ENCODE measurements at regions not wholly inside any gene's neighbourhood (a gene's known extent, or its start where the extent isn't known, plus 50 kb on each side); places are given as distances from the start of the nearest gene placed in this dataset.

DNA sequence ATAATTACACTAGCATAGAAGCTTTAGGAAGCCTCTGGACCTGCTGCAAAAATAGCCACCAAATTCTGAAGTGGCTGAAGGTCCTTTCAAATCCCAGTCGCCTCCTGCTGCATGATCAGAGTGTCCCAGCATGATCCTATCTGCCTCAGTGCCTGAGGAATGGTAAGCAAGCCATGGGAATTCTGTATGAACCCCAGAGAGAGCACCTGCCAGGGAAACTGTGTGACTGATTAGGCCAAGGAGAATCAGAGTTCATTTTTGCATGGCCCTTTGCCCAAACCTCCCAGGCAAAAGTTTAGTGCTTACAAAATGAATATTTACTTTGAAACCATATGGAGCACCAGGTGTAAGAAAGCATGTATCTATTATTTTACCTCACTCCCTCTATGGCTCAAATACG is 221.4 kb downstream of the ARL4C start (continued):
- TF ChIP-seq, protein P1, sequence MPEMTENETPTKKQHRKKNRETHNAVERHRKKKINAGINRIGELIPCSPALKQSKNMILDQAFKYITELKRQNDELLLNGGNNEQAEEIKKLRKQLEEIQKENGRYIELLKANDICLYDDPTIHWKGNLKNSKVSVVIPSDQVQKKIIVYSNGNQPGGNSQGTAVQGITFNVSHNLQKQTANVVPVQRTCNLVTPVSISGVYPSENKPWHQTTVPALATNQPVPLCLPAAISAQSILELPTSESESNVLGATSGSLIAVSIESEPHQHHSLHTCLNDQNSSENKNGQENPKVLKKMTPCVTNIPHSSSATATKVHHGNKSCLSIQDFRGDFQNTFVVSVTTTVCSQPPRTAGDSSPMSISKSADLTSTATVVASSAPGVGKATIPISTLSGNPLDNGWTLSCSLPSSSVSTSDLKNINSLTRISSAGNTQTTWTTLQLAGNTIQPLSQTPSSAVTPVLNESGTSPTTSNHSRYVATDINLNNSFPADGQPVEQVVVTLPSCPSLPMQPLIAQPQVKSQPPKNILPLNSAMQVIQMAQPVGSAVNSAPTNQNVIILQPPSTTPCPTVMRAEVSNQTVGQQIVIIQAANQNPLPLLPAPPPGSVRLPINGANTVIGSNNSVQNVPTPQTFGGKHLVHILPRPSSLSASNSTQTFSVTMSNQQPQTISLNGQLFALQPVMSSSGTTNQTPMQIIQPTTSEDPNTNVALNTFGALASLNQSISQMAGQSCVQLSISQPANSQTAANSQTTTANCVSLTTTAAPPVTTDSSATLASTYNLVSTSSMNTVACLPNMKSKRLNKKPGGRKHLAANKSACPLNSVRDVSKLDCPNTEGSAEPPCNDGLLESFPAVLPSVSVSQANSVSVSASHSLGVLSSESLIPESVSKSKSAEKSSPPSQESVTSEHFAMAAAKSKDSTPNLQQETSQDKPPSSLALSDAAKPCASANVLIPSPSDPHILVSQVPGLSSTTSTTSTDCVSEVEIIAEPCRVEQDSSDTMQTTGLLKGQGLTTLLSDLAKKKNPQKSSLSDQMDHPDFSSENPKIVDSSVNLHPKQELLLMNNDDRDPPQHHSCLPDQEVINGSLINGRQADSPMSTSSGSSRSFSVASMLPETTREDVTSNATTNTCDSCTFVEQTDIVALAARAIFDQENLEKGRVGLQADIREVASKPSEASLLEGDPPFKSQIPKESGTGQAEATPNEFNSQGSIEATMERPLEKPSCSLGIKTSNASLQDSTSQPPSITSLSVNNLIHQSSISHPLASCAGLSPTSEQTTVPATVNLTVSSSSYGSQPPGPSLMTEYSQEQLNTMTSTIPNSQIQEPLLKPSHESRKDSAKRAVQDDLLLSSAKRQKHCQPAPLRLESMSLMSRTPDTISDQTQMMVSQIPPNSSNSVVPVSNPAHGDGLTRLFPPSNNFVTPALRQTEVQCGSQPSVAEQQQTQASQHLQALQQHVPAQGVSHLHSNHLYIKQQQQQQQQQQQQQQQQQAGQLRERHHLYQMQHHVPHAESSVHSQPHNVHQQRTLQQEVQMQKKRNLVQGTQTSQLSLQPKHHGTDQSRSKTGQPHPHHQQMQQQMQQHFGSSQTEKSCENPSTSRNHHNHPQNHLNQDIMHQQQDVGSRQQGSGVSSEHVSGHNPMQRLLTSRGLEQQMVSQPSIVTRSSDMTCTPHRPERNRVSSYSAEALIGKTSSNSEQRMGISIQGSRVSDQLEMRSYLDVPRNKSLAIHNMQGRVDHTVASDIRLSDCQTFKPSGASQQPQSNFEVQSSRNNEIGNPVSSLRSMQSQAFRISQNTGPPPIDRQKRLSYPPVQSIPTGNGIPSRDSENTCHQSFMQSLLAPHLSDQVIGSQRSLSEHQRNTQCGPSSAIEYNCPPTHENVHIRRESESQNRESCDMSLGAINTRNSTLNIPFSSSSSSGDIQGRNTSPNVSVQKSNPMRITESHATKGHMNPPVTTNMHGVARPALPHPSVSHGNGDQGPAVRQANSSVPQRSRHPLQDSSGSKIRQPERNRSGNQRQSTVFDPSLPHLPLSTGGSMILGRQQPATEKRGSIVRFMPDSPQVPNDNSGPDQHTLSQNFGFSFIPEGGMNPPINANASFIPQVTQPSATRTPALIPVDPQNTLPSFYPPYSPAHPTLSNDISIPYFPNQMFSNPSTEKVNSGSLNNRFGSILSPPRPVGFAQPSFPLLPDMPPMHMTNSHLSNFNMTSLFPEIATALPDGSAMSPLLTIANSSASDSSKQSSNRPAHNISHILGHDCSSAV (CRISPR knock-in tag; IDR thresholded peaks at IDR 0.05; ENCODE audit: borderline replicate concordance), result no peak
- TF ChIP-seq ELF1 (CRISPR knock-in tag; IDR thresholded peaks at IDR 0.05) (no peak), ZBTB20 (CRISPR knock-in tag; IDR thresholded peaks at IDR 0.05; ENCODE audit: borderline replicate concordance, low read depth) (no peak), SAP130 (CRISPR knock-in tag; IDR thresholded peaks at IDR 0.05; ENCODE audit: low read depth) (no peak), ZNF773 (CRISPR knock-in tag; IDR thresholded peaks at IDR 0.05; ENCODE audit: borderline replicate concordance) (no peak)

Data from HepG2 (cell line).